ENCODE measurements at regions not wholly inside any gene's neighbourhood (a gene's known extent, or its start where the extent isn't known, plus 50 kb on each side); places are given as distances from the start of the nearest gene placed in this dataset.
A peak's percentile ranks its signal among the peaks of the same experiment; 100 is the strongest.
"Not testable (repeated sequence)": the region's sequence is repeated elsewhere in the genome, so short reads cannot be mapped to it uniquely, and the experiment has no call there.

GRCh38 chr4:38290366-38290765 is 330.2 kb downstream of the PTTG2 start:
- H3K27ac Mint-ChIP-seq = no peak overlapping the region
- CTCF ChIA-PET = no interaction called here
- DNase-seq = no peak
- peaks cover 28% of the 10 kb centered on the region for H3K9me3 Mint-ChIP-seq
- POLR2A ChIA-PET = no interaction called here
- peaks cover 2% of the 10 kb centered on the region for H3K36me3 Mint-ChIP-seq (ENCODE audit: low read depth)
- no peaks in the 10 kb centered on the region for H3K4me1 Mint-ChIP-seq
- peaks cover 28% of the 10 kb centered on the region for H3K27me3 Mint-ChIP-seq
- H3K4me3 Mint-ChIP-seq = no peak overlapping the region

GRCh38 chr4:38290914-38291313 is 330.7 kb downstream of the PTTG2 start:
- no peak for DNase-seq
- H3K27me3 Mint-ChIP-seq = peaks cover 31% of the 10 kb centered on the region
- POLR2A ChIA-PET = no interaction called here
- no peak overlapping the region for H3K4me3 Mint-ChIP-seq
- H3K4me1 Mint-ChIP-seq = no peaks in the 10 kb centered on the region
- CTCF ChIA-PET = no interaction called here
- H3K36me3 Mint-ChIP-seq (ENCODE audit: low read depth) = peaks cover 6% of the 10 kb centered on the region
- no peak overlapping the region for H3K27ac Mint-ChIP-seq
- H3K9me3 Mint-ChIP-seq = peaks cover 28% of the 10 kb centered on the region

- Mint-ChIP-seq H3K4me1 (no peaks in the 10 kb centered on the region), H3K9me3 (peaks cover 30% of the 10 kb centered on the region), H3K27ac (no peak overlapping the region), H3K36me3 (ENCODE audit: low read depth) (peaks cover 6% of the 10 kb centered on the region), H3K27me3 (peaks cover 36% of the 10 kb centered on the region), H3K4me3 (no peak overlapping the region)
- POLR2A ChIA-PET = no interaction called here
- CTCF ChIA-PET = interaction anchor here (0.6 kb wide), 1 partner anchor 1289 kb away, joined by 3 read pairs; no protein-coding TSS in a partner anchor
- DNase-seq = no peak
These were observed 332.3 kb downstream of the PTTG2 start for GRCh38 chr4:38292529-38292928.

- DNase-seq = no peak
- POLR2A ChIA-PET = no interaction called here
- H3K4me1 Mint-ChIP-seq = no peaks in the 10 kb centered on the region
- H3K36me3 Mint-ChIP-seq (ENCODE audit: low read depth) = peaks cover 11% of the 10 kb centered on the region
- no peak overlapping the region for H3K27ac Mint-ChIP-seq
- peaks cover 40% of the 10 kb centered on the region for H3K27me3 Mint-ChIP-seq
- H3K4me3 Mint-ChIP-seq = no peak overlapping the region
- CTCF ChIA-PET = no interaction called here
- peaks cover 44% of the 10 kb centered on the region for H3K9me3 Mint-ChIP-seq
These were observed 334.0 kb downstream of the PTTG2 start for GRCh38 chr4:38294238-38294637.

GRCh38 chr4:38297061-38297460 is 336.9 kb downstream of the PTTG2 start:
- Mint-ChIP-seq H3K27me3 (peaks cover 44% of the 10 kb centered on the region), H3K9me3 (peaks cover 54% of the 10 kb centered on the region), H3K27ac (no peak overlapping the region), H3K4me1 (no peaks in the 10 kb centered on the region), H3K4me3 (no peak overlapping the region), H3K36me3 (ENCODE audit: low read depth) (peaks cover 12% of the 10 kb centered on the region)
- DNase-seq = no peak
- ChIA-PET POLR2A (no interaction called here), CTCF (no interaction called here)

- Mint-ChIP-seq H3K27me3 (peaks cover 33% of the 10 kb centered on the region), H3K27ac (no peak overlapping the region), H3K4me3 (no peak overlapping the region), H3K9me3 (peaks cover 50% of the 10 kb centered on the region), H3K4me1 (no peaks in the 10 kb centered on the region), H3K36me3 (ENCODE audit: low read depth) (peaks cover 15% of the 10 kb centered on the region)
- DNase-seq = no peak
- POLR2A ChIA-PET = no interaction called here
- CTCF ChIA-PET = interaction anchor here (0.6 to 1.2 kb wide), 2 partner anchors 21 to 912 kb away, joined by 3 to 4 read pairs; no protein-coding TSS in a partner anchor
These were observed 338.9 kb downstream of the PTTG2 start for GRCh38 chr4:38298868-38299713.

- CTCF ChIA-PET = interaction anchor here (1.0 to 2.9 kb wide), 2 partner anchors 16 to 372 kb away, joined by 4 to 15 read pairs; no protein-coding TSS in a partner anchor
- peaks cover 25% of the 10 kb centered on the region for H3K27me3 Mint-ChIP-seq
- H3K4me1 Mint-ChIP-seq = peaks cover 24% of the 10 kb centered on the region
- peaks cover 46% of the 10 kb centered on the region for H3K9me3 Mint-ChIP-seq
- POLR2A ChIA-PET = no interaction called here
- DNase-seq = no peak
- H3K36me3 Mint-ChIP-seq (ENCODE audit: low read depth) = peaks cover 20% of the 10 kb centered on the region
- no peak overlapping the region for H3K27ac Mint-ChIP-seq
- no peak overlapping the region for H3K4me3 Mint-ChIP-seq
These were observed 342.7 kb downstream of the PTTG2 start for GRCh38 chr4:38302910-38303309.

- CTCF ChIA-PET = interaction anchor here (2.9 kb wide), 1 partner anchor 15 kb away, joined by 15 read pairs; no protein-coding TSS in a partner anchor
- peaks cover 34% of the 10 kb centered on the region for H3K4me1 Mint-ChIP-seq
- peaks cover 16% of the 10 kb centered on the region for H3K36me3 Mint-ChIP-seq (ENCODE audit: low read depth)
- POLR2A ChIA-PET = interaction anchor here (1.9 kb wide), 1 partner anchor 15 kb away, joined by 5 read pairs; no protein-coding TSS in a partner anchor
- not testable (repeated sequence) for H3K27ac Mint-ChIP-seq, DNase-seq, H3K4me3 Mint-ChIP-seq
- H3K9me3 Mint-ChIP-seq = peaks cover 33% of the 10 kb centered on the region
- peaks cover 30% of the 10 kb centered on the region for H3K27me3 Mint-ChIP-seq
These were observed 344.3 kb downstream of the PTTG2 start for GRCh38 chr4:38304460-38304859.

GRCh38 chr4:38306482-38307071 is 346.4 kb downstream of the PTTG2 start:
- peak; percentile 36 for DNase-seq
- Mint-ChIP-seq H3K4me1 (peaks cover 55% of the 10 kb centered on the region), H3K27me3 (peaks cover 31% of the 10 kb centered on the region), H3K27ac (peak overlapping the region; percentile 38), H3K4me3 (no peak overlapping the region), H3K36me3 (ENCODE audit: low read depth) (peaks cover 21% of the 10 kb centered on the region), H3K9me3 (peaks cover 20% of the 10 kb centered on the region)
- ChIA-PET CTCF (interaction anchor here (0.6 to 1.3 kb wide), 4 partner anchors 12 to 476 kb away, joined by 3 to 6 read pairs (median 4); partner anchors contain the start of gene TLR10), POLR2A (interaction anchor here (0.8 to 1.0 kb wide), 2 partner anchors 13 to 175 kb away, joined by 4 to 5 read pairs; no protein-coding TSS in a partner anchor)

- CTCF ChIA-PET = interaction anchor here (2.2 to 4.4 kb wide), 4 partner anchors 11 to 366 kb away, joined by 8 to 63 read pairs (median 14); no protein-coding TSS in a partner anchor
- no peak overlapping the region for H3K27ac Mint-ChIP-seq
These were observed 348.6 kb downstream of the PTTG2 start for GRCh38 chr4:38308728-38309311.

GRCh38 chr4:38309471-38309870 is 349.3 kb downstream of the PTTG2 start:
- peaks cover 69% of the 10 kb centered on the region for H3K4me1 Mint-ChIP-seq
- H3K9me3 Mint-ChIP-seq = peaks cover 12% of the 10 kb centered on the region

More at GRCh38 chr4:38308728-38309311, 348.6 kb downstream of the PTTG2 start:
- DNase-seq = no peak
- H3K36me3 Mint-ChIP-seq (ENCODE audit: low read depth) = peaks cover 20% of the 10 kb centered on the region
- H3K27me3 Mint-ChIP-seq = peaks cover 43% of the 10 kb centered on the region
- POLR2A ChIA-PET = interaction anchor here (1.0 to 3.4 kb wide), 3 partner anchors 11 to 358 kb away, joined by 3 to 38 read pairs (median 4); no protein-coding TSS in a partner anchor
- peaks cover 63% of the 10 kb centered on the region for H3K4me1 Mint-ChIP-seq
- peaks cover 14% of the 10 kb centered on the region for H3K9me3 Mint-ChIP-seq
- H3K4me3 Mint-ChIP-seq = no peak overlapping the region

GRCh38 chr4:38310446-38311043 is 350.3 kb downstream of the PTTG2 start:
- CTCF ChIA-PET = interaction anchor here (0.8 to 4.4 kb wide), 9 partner anchors 9 to 420 kb away, joined by 3 to 63 read pairs (median 5); no protein-coding TSS in a partner anchor
- peaks cover 68% of the 10 kb centered on the region for H3K4me1 Mint-ChIP-seq
- peaks cover 43% of the 10 kb centered on the region for H3K27me3 Mint-ChIP-seq
- peaks cover 8% of the 10 kb centered on the region for H3K9me3 Mint-ChIP-seq
- POLR2A ChIA-PET = interaction anchor here (0.6 to 3.4 kb wide), 19 partner anchors 9 to 493 kb away, joined by 3 to 38 read pairs (median 4); no protein-coding TSS in a partner anchor
- peak; percentile 82 for DNase-seq
- H3K36me3 Mint-ChIP-seq (ENCODE audit: low read depth) = peaks cover 13% of the 10 kb centered on the region
- peak overlapping the region; percentile 80 for H3K27ac Mint-ChIP-seq
- peak overlapping the region; percentile 36 for H3K4me3 Mint-ChIP-seq

More at GRCh38 chr4:38309471-38309870, 349.3 kb downstream of the PTTG2 start:
- POLR2A ChIA-PET = interaction anchor here (0.8 to 3.4 kb wide), 12 partner anchors 10 to 494 kb away, joined by 3 to 38 read pairs (median 4); no protein-coding TSS in a partner anchor
- Mint-ChIP-seq H3K27me3 (peaks cover 43% of the 10 kb centered on the region), H3K36me3 (ENCODE audit: low read depth) (peaks cover 18% of the 10 kb centered on the region), H3K27ac (peak overlapping the region; percentile 6), H3K4me3 (no peak overlapping the region)
- DNase-seq = no peak
- CTCF ChIA-PET = interaction anchor here (0.7 to 4.4 kb wide), 6 partner anchors 10 to 365 kb away, joined by 4 to 63 read pairs (median 10); no protein-coding TSS in a partner anchor

All from activated CD4-positive, alpha-beta memory T cell treated with anti-CD3 and anti-CD28 coated beads, Interleukin-2, amount 10 ng/mL, durations not matched to agents 7 days and 5 days (primary cell).